ENCODE measurements at regions not wholly inside any gene's neighbourhood (a gene's known extent, or its start where the extent isn't known, plus 50 kb on each side); places are given as distances from the start of the nearest gene placed in this dataset.
"Not testable (repeated sequence)": the region's sequence is repeated elsewhere in the genome, so short reads cannot be mapped to it uniquely, and the experiment has no call there.

- DNase-seq = no peak
- intact Hi-C loops (cut with DNase I, micrococcal nuclease) = no loop called here
- peak; percentile 38 for ATAC-seq
These were observed 345.9 kb downstream of the BCL11B start for GRCh38 chr14:98926146-98926545.

- intact Hi-C loops (cut with DNase I, micrococcal nuclease) = no loop called here
- ATAC-seq (no peak), DNase-seq (no peak)
These were observed 345.2 kb downstream of the BCL11B start for GRCh38 chr14:98926801-98927200.

- DNase-seq (no peak), ATAC-seq (no peak)
- intact Hi-C loops (cut with DNase I, micrococcal nuclease) = no loop called here
These were observed 344.0 kb downstream of the BCL11B start for GRCh38 chr14:98927986-98928385.

GRCh38 chr14:98928418-98928817 is 343.6 kb downstream of the BCL11B start:
- DNase-seq (no peak), ATAC-seq (no peak)
- intact Hi-C loops (cut with DNase I, micrococcal nuclease) = no loop called here

- DNase-seq (no peak), ATAC-seq (no peak)
- intact Hi-C loops (cut with DNase I, micrococcal nuclease) = no loop called here
These were observed 340.9 kb downstream of the BCL11B start for GRCh38 chr14:98931126-98931525.

GRCh38 chr14:98931911-98932310 is 340.1 kb downstream of the BCL11B start:
- intact Hi-C loops (cut with DNase I, micrococcal nuclease) = no loop called here
- peak in 1 of 2 donors; percentile 33 for DNase-seq
- no peak for ATAC-seq

- DNase-seq (no peak), ATAC-seq (no peak)
- intact Hi-C loops (cut with DNase I, micrococcal nuclease) = no loop called here
These were observed 339.3 kb downstream of the BCL11B start for GRCh38 chr14:98932431-98933325.

- ATAC-seq; intact Hi-C loops (cut with DNase I, micrococcal nuclease); DNase-seq: not testable (repeated sequence)
These were observed 337.4 kb downstream of the BCL11B start for GRCh38 chr14:98934569-98934968.

- intact Hi-C loops (cut with DNase I, micrococcal nuclease) = no loop called here
- DNase-seq (no peak), ATAC-seq (no peak)
These were observed 336.1 kb downstream of the BCL11B start for GRCh38 chr14:98935921-98936320.

- intact Hi-C loops (cut with DNase I, micrococcal nuclease) = no loop called here
- DNase-seq = no peak
- ATAC-seq = no peak
These were observed 335.0 kb downstream of the BCL11B start for GRCh38 chr14:98937021-98937420.

GRCh38 chr14:98937712-98938505 is 334.1 kb downstream of the BCL11B start:
- intact Hi-C loops (cut with DNase I, micrococcal nuclease) = no loop called here
- ATAC-seq (no peak), DNase-seq (no peak)

- DNase-seq (no peak), ATAC-seq (no peak)
- intact Hi-C loops (cut with DNase I, micrococcal nuclease) = no loop called here
These were observed 331.1 kb downstream of the BCL11B start for GRCh38 chr14:98940693-98941437.

- intact Hi-C loops (cut with DNase I, micrococcal nuclease) = no loop called here
- ATAC-seq = no peak
- DNase-seq = no peak
These were observed 330.5 kb downstream of the BCL11B start for GRCh38 chr14:98941481-98941880.

GRCh38 chr14:98943907-98944306 is 328.1 kb downstream of the BCL11B start:
- no peak for ATAC-seq
- intact Hi-C loops (cut with DNase I, micrococcal nuclease) = no loop called here
- no peak for DNase-seq

- ATAC-seq (no peak), DNase-seq (no peak)
- intact Hi-C loops (cut with DNase I, micrococcal nuclease) = no loop called here
These were observed 327.0 kb downstream of the BCL11B start for GRCh38 chr14:98944989-98945388.

GRCh38 chr14:98945611-98946570 is 326.1 kb downstream of the BCL11B start:
- intact Hi-C loops (cut with DNase I, micrococcal nuclease) = no loop called here
- DNase-seq = no peak
- no peak for ATAC-seq

- ATAC-seq (no peak), DNase-seq (no peak)
- intact Hi-C loops (cut with DNase I, micrococcal nuclease) = no loop called here
These were observed 325.1 kb downstream of the BCL11B start for GRCh38 chr14:98946940-98947339.

- intact Hi-C loops (cut with DNase I, micrococcal nuclease) = no loop called here
- no peak for ATAC-seq
- no peak for DNase-seq
These were observed 323.9 kb downstream of the BCL11B start for GRCh38 chr14:98947911-98948595.
